ENCODE measurements at regions not wholly inside any gene's neighbourhood (a gene's known extent, or its start where the extent isn't known, plus 50 kb on each side); places are given as distances from the start of the nearest gene placed in this dataset.
A peak's percentile ranks its signal among the peaks of the same experiment; 100 is the strongest.

DNA sequence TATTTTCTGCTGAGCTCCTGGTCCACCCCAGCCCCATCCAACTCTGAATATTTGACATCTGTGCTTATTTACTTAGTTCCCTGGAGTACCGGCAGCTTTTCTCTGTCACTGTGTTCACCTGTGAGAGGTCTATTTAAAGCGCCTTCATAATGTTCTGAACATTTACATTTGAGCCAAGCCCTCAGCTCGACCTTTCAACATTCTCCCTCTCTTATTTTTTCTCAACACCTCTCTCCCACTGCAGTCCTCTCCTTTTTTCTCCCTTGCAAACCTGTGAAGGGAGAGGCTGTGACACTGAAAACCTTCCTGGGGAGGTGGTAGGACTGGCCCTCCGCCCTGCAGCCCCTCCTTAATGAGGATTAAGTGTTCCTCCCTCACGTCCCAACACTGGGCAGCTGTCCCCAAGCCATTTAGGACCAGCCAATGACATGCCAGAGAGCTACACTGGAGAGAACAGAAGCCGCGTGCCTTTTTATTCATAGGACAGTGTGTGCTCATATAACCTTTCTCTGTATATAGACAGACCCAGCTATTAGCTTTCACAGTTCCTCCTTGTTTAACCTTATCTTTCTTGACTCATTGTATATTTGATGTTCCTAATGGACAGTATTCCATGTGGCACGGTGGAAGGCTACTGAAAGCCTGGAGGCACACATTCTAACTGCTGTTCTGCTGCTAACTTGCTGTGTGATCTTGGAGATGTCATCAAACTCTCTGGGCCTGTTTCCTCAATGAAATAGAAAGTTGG lies 134.8 kb downstream of the NUFIP1 start (continued):
- TF ChIP-seq, protein P1, sequence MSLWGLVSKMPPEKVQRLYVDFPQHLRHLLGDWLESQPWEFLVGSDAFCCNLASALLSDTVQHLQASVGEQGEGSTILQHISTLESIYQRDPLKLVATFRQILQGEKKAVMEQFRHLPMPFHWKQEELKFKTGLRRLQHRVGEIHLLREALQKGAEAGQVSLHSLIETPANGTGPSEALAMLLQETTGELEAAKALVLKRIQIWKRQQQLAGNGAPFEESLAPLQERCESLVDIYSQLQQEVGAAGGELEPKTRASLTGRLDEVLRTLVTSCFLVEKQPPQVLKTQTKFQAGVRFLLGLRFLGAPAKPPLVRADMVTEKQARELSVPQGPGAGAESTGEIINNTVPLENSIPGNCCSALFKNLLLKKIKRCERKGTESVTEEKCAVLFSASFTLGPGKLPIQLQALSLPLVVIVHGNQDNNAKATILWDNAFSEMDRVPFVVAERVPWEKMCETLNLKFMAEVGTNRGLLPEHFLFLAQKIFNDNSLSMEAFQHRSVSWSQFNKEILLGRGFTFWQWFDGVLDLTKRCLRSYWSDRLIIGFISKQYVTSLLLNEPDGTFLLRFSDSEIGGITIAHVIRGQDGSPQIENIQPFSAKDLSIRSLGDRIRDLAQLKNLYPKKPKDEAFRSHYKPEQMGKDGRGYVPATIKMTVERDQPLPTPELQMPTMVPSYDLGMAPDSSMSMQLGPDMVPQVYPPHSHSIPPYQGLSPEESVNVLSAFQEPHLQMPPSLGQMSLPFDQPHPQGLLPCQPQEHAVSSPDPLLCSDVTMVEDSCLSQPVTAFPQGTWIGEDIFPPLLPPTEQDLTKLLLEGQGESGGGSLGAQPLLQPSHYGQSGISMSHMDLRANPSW (CRISPR knock-in tag; IDR thresholded peaks at IDR 0.05; ENCODE audit: borderline replicate concordance), result no peak
- TF ChIP-seq, protein P2, sequence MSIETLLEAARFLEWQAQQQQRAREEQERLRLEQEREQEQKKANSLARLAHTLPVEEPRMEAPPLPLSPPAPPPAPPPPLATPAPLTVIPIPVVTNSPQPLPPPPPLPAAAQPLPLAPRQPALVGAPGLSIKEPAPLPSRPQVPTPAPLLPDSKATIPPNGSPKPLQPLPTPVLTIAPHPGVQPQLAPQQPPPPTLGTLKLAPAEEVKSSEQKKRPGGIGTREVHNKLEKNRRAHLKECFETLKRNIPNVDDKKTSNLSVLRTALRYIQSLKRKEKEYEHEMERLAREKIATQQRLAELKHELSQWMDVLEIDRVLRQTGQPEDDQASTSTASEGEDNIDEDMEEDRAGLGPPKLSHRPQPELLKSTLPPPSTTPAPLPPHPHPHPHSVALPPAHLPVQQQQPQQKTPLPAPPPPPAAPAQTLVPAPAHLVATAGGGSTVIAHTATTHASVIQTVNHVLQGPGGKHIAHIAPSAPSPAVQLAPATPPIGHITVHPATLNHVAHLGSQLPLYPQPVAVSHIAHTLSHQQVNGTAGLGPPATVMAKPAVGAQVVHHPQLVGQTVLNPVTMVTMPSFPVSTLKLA (IDR thresholded peaks at IDR 0.05), result no peak
- TF ChIP-seq ZBTB7A (CRISPR knock-in tag; IDR thresholded peaks at IDR 0.05) (no peak), ZMYM3 (CRISPR knock-in tag; IDR thresholded peaks at IDR 0.05) (0 out of 2 replicates have a peak, but pooled peaks have one; percentile 33), CREB1 (IDR thresholded peaks at IDR 0.05) (no peak), CREB1 (CRISPR knock-in tag; IDR thresholded peaks at IDR 0.05) (no peak), AKAP8 (CRISPR knock-in tag; IDR thresholded peaks at IDR 0.05) (no peak), SCMH1 (CRISPR knock-in tag; IDR thresholded peaks at IDR 0.05; ENCODE audit: borderline replicate concordance) (no peak), SMC3 (IDR thresholded peaks at IDR 0.05; ENCODE audit: low read length) (no peak), ELF3 (CRISPR knock-in tag; IDR thresholded peaks at IDR 0.05) (no peak), ZNF768 (CRISPR knock-in tag; IDR thresholded peaks at IDR 0.05) (peak; percentile 72; the same call in 1 of the 2 replicates), FOXA1 (IDR thresholded peaks at IDR 0.05) (no peak), FOXA1 (CRISPR knock-in tag; IDR thresholded peaks at IDR 0.05) (peak; percentile 46; the same call in 1 of the 2 replicates), ZBTB42 (CRISPR knock-in tag; IDR thresholded peaks at IDR 0.05) (no peak), CHD4 (IDR thresholded peaks at IDR 0.05; ENCODE audit: borderline replicate concordance, low read length) (no peak), NFYB (CRISPR knock-in tag; IDR thresholded peaks at IDR 0.05) (0 out of 2 replicates have a peak, but pooled peaks have one; percentile 24)
- TF ChIP-seq, protein P3, sequence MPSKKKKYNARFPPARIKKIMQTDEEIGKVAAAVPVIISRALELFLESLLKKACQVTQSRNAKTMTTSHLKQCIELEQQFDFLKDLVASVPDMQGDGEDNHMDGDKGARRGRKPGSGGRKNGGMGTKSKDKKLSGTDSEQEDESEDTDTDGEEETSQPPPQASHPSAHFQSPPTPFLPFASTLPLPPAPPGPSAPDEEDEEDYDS (CRISPR knock-in tag; IDR thresholded peaks at IDR 0.05), result no peak
- TF ChIP-seq, protein P4, sequence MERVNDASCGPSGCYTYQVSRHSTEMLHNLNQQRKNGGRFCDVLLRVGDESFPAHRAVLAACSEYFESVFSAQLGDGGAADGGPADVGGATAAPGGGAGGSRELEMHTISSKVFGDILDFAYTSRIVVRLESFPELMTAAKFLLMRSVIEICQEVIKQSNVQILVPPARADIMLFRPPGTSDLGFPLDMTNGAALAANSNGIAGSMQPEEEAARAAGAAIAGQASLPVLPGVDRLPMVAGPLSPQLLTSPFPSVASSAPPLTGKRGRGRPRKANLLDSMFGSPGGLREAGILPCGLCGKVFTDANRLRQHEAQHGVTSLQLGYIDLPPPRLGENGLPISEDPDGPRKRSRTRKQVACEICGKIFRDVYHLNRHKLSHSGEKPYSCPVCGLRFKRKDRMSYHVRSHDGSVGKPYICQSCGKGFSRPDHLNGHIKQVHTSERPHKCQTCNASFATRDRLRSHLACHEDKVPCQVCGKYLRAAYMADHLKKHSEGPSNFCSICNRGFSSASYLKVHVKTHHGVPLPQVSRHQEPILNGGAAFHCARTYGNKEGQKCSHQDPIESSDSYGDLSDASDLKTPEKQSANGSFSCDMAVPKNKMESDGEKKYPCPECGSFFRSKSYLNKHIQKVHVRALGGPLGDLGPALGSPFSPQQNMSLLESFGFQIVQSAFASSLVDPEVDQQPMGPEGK (CRISPR knock-in tag; IDR thresholded peaks at IDR 0.05), result 0 out of 2 replicates have a peak, but pooled peaks have one; percentile 15
